HG03064 (cell line): ENCODE measurements at regions not wholly inside any gene's neighbourhood (a gene's known extent, or its start where the extent isn't known, plus 50 kb on each side); places are given as distances from the start of the nearest gene placed in this dataset.

Source experiments
- ATAC-seq: cut with Tn5 transposase; IDR thresholded peaks from one replicate; pipeline ENCODE4 v1.9.1; 2021; ENCODE audit warnings: low read depth; ENCODE audit not compliant: unreplicated experiment

DNA sequence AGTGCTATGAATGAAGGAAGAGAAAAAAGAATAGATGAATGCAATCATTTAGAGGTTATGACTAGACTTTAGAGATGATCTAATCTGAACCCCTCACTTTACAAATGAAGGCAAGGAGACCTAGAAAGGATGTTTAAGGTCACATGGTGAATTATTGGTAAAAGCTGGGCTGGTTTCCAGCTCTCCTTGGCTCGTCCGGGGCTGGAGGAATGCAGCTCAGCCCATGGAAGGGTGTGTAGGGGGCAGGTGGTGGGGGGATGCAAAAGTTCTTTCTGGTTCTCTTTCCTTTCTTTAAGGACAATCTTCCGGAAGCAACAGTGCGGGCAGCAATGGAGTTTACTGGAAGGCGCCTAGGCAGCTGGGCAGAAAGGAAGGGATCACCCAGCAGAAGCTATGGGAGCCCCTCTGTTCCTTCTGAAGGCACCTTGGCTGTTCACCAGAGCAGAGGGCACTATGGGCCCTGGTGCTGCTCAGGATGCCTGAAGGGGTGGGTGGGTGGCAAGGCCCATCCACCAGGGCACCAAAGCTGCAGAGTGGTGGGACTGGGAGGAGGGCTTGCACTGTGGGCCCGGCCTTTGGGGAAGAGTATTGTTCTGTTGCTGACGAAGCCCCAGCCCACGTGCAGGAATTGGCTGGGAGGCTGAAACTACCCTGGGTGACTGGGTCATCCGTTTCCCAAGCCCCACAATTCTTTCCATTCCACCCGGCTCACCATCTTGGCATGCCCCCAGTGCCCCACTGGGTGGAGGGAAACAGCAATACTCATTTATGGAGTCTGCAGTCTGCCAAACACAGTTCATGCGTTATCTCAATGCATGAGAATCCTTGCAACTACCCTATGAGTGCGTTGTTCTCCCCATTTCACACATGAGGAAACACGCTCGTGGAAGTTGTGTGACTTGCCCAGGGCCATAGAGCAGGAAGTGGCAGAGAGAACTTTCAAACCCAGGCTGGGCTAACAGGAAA is 78.2 kb downstream of the IRF2BPL start:
- no peak for ATAC-seq

DNA sequence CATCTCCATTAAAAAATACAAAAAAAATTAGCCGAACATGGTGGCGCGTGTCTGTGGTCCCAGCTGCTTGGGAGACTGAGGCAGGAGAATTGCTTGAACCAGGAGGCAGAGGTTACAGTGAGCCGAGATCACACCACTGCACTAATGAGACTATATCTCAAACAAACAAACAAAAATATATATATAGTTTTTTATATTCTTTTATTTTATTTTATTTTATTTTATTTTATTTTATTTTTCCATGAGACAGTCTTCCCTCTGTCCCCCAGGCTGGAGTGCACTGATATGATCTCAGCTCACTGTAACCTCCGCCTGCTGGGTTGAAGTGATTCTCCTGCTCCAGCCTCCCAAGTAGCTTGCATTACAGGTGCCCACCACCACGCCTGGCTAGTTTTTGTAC is 79.5 kb downstream of the IRF2BPL start:
- no peak for ATAC-seq

DNA sequence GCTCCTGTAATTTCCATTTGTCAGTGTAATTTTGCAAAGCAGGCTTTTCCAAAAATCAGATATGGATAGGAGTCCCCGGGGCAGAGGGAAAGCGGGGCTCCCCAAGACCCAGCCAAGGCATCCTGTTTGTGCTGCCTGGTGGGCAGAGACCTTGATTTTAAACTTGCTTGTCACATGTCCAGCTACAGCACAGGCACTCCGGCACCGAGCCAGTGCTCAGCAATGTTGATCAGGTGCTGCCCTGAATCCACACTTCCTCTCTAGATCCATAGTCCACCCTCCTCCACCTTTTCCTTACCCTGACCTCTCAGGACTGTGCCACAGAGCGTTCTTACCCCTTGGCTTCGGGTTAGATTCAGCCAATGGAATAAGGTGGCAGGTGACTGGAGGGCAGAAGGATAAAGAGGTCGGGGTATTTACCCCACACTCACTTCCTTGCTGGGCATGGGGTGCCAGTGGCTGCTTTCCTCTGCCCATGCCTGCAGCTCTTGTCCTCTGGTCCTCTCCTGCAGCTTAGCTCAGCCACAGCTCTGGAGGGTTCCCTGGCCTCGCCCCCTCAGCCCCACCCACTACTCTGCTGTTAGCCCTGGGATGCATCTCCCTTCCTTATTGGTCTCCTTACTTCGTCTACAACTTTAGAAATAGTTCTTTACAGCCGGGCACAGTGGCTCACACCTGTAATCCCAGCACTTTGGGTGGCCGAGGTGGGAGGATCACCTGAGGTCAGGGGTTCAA is 80.1 kb downstream of the IRF2BPL start:
- ATAC-seq: no peak

DNA sequence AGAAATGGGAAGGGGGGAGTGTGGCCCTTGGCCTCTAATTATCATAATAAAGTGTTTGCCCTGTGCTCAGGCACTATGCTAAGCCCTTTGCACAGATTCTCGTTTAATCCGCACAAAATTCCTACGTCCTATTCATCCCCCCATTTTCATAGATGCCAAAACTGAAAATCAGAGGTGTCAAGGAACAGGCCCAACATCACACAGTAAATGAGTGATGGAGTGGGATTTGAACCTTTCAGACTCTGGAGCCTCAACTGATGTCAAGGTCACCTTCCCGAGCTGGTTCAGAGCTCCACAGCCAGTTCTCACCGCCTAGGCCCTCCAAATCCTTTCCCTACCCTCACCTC is 80.7 kb downstream of the IRF2BPL start:
- no peak for ATAC-seq

DNA sequence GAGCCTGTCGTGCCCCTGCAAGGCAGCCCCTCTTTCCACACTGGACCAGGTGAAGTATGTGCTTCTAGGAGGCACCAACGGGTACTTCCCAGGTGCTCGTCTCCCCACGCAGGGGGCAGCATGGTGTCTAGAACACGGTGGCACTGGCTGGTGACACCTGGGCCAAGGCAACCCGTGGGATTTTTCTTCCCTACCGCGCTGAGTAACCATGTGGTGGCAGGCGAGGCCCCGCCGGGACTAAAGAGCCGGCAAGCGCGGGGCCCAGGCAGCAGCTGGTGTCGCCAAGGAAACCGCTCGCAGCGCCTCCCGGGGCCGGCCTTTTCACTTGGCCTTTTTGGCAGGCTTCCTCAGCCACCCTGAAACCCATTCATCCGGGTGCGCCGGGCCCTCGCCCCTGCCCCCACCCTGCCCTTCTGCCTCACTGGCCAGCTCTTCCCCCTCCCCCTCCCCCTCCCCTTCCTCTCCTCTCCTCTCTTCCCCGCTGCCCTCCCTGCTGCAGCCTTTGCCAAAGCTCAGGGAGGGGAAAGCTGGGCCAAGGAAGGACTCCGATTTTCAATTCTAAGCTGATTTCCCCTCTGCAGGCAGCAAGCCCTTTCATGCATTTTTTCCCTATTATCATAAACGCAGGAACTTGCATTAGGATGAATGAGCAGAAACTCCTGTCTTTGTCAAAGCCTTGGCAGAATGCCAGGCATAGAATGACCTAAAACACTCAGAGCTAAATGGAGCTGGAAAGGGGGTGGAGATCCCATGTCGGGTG is 81.2 kb downstream of the IRF2BPL start:
- peak; percentile 73 for ATAC-seq

DNA sequence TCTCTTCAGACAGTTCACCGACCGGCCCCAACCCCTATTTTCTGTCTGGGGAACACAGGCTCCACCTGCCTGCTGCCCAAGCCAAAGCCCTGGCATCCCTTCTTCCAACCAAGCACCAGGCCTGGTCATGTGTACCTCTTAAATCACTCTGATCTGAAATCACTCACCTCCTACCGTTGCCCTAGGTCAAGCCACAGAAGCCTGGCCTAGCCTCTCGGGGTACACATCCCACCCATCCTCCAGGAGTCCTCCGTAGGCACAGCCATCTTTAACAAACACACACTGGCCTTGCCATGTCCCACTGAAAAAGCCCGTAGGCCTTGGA is 81.8 kb downstream of the IRF2BPL start:
- ATAC-seq: no peak

DNA sequence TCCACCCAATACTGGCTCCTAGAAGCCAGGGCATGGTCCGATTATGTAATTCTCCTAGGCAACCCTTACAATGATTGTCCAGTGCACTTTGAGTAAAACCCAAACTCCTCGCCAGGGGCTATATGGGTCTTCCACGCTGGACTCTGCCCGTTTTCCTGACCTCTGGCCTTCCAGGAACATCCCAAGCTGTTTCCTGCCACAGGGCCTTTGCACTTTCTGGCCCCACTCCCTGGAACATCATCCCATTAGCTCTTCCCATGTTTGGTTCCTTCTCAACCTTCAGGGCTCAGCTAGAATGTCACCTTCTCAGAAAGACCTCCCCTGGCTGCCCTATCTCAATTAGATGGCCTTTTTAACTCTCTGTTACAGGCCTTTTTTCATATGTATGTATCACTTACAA is 85.4 kb downstream of the IRF2BPL start:
- ATAC-seq: no peak

DNA sequence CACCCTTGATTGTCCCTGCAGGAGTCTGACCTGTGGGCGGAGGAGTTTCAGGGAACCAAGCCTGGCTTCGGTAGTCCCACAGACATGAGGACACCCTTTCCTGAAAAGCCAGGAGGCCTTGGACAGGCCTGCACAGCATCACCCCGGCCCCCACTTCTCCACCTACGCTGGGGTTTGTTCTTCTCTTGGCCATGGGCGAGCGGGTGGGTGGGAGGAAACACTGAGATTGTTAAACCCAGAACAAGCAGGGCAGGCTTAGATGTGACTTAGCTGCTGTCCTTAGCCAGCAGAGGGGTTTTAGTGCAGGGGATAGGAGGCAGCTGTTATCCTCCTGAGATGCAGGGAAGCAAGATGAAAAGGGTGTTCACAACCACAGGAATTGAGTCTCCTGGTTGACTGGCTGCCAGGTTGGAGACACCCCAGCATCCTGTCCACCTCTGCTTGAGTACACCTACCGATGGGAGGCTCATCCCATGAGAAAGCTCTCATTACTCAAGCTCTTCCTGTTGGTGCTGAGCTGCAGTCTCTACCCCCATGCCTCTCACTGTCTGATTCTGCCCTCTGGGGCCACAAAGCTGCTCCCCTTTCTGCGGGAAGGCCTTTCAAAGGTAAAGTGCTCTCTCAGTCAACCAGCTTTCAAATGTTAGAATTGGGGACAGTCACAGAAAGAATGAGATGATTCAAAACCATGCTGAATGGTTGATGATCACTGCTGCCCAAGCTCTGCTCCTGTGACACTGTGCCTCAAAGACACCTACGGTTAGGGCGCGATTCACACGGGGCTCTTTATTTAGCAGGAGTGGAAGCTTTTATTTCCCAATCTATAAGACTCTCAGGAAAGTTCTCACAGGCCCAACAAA is 86.3 kb downstream of the IRF2BPL start:
- ATAC-seq: no peak

DNA sequence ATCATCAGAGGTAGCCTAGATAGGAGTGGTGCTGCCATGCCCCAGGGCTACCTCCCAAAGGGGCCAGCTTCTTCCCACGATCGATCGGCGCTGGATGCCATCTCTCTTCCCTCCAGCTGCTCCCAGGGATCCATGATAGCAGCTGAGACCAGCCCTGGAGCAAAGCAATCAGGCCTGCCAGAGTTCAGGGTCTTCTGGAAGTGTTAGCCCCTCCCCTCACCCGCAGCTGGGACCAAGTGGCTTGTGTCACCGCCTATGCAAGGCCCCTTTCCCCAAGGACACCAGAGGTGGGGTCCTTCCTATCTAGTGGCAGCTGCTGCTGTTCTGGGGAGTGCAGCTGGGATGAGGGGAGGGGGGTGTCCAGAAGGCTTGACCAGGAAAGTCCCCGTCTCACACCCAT is 87.0 kb downstream of the IRF2BPL start:
- no peak for ATAC-seq

DNA sequence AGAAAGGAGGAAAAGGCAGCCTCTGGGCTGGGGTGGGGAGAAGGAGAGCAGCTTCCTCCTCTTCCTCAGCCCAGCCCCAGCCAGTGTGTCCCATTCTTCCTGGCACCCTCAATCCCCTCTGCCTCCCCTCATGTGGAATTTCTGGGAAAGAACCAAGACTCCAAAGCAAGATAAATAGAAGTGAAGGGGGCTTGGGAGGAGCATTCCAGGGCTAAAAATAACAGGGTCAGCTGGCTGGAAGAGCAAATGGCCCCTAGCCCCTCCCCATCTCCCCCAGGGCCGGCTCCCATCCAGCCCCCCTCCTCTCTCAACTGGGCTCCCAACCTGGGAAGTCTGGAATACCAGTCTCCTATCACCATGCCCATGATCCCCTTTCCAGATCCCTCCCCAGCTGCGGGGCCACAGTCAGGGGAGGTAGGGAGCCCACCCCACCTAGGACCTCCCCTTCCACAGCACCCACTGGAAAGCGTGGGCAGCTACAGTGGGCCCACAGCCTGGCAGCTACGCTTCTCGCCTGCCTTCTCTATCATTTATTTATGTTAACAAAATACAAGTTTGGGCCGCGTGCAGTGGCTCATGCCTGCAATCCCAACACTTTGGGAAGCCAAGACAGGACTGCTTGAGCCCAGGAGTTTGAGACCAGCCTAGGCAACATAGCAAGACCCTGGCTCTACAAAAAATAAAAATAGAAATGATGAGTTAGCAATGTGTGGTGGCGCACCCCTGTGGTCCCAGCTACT is 88.3 kb downstream of the IRF2BPL start:
- no peak for ATAC-seq

DNA sequence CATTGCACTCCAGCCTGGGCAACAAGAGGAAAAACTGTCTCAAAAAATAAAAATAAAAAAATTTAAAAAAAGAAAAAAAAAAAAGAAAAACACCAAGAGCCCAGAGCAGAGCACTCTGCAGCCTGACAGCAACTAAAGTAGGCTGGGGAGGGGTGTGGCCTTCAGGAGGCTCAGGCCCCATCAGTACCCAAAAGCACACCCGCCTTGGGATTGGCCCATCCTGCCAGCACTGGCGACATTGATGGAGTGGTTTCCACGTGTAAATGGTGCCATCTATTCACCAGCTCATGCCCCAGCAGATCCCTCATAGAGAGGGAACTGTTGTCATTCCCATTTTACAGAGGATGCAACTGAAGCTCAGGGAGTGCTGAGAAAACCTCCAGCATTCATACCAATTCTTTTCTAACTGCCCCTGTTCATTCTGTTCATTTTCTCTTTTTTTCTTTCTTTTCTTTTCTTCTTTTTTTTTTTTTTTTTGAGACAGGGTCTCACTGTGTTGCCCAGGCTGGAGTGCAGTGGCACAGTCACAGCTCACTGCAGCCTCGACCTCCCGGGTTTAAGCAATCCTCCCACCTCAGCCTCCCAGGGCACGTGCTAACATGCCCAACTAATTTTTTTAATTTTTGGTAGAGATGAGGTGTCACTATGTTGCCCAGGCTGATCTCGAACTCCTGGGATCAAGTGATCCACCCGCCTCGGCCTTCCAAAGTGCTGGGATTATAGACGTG is 89.3 kb downstream of the IRF2BPL start:
- ATAC-seq: no peak

DNA sequence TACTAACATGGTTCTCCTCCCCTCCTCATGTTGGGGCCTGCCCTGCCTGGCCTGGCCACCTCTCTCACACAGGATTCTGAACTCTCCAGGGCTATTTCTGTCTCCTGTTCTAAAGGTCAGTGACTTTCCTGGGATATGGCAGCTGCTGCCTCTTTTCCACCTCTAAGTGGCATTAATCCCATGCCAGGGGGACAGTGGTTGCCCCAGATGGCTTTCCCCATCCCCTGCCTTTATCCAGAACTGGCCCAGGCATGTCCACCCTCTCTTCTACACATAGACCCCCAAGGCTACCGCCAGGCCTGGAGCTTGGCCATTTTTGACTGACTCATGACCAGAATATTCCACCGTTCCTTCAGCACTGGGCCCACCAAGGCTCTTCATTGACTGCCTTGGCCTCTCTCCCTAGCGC is 90.4 kb downstream of the IRF2BPL start:
- no peak for ATAC-seq

DNA sequence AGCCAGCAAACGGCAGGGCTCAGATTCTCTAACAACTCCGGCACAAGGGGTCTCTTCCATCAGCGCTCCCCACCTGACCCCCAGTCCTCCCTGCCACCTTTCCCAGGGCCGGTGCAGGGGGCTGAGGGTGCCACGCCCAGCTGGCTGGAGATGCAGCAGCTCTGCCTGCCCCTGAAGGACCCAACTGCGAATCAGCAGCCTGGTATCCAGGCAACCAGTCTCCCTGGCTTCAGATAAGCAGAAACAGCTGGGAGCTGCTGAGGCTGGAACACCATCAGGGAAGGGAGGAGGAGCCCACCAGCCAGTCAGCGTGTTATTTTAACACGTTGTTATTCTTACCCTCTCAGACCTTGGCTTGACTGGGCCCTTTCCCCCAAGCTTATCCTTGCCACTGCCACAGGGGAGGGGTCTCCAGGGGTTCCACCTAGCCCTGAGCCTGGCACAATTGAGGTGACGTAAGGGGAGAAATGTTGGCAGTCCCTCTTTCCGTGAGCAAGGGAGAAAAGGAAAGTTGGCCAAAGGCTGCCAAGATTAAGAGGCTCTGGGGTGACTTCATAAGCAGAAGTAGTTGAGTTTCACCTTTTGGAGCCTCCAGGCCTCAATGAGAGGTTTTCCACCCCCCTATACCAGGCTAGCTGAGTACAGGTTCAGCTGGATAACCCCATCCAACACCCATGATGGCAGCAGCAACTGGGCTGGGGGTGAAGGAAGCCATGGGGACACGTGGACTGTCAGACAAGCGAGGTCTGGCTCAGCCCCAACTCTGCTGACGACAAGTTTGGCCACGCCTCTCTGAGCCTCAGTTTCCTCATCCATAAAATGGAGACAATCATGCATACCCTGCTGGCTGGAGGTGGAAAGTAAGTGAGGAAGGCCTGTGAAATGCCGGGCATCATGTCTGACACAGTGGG is 91.1 kb downstream of the IRF2BPL start:
- no peak for ATAC-seq

DNA sequence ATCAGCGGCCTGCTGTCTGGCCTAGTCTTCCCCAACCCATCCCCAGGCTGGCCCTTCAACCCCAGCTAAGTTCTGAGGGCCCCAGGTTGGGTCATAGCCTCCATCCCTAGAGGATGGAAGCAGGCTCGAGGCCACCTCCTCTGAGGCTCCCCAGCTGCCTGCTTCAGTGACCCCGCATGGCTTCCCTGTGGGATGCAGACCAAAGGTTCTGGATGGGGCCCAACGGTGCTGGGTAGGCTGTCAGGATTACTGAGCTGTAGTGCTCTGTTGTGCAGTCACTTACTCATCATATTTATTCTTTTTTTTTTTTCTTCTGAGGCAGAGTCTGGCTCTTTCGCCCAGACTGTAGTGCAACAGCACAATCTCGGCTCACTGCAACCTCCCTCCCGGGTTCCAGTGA is 92.0 kb downstream of the IRF2BPL start:
- no peak for ATAC-seq

DNA sequence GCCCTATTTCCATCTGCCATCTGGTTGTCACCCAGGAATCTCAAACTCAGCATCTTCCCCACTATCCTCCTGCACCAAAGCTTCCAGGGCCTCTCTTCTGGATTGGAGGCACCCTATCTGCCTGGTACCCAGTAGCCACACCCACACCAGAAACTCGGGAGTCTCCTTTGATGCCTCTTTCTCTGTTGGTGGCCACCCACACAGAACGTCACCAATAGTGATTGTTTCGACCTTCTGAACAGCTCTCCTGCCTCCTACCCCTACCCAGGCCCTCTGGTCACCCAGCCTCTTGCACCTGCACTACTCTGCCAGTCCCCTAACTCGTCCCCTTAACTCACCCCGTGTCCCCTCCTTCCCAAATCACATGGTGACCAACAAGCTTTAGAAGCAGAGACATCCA is 95.0 kb downstream of the IRF2BPL start:
- no peak for ATAC-seq

DNA sequence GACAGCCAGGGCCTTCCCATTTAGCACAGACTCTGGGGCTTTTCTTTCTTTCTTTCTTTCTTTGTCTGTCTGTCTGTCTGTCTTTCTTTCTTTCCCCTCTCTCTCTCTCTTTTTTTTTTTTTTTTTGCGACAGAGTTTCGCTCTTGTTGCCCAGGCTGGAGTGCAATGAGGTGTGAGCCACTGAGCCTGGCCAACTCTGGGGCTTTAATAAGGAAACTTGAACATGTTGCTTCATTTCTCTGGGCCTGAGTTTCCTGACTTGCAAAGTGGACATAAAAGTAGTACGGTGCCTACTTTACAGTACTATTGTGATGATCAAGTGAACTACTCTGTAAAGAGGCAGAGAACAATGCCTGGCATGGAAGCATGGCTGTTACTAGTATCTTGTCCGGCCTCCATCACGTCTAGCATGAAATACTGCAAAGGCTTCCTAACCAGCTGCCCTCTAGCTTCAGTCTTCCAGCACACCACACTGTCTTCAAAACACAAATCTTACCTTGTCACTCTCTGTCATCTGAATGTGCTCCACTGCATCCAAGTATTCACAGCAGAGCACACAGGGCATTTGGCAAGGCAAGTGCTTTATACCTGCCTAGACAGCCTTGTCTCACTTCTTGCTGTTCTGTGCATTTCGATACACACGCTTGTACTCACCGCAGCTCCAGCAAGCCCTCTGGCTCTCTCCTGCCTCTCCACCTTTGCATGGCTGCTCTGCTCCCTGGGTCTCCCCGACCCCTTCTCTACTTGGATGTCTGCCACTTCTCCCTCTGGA is 96.7 kb downstream of the IRF2BPL start:
- no peak for ATAC-seq

DNA sequence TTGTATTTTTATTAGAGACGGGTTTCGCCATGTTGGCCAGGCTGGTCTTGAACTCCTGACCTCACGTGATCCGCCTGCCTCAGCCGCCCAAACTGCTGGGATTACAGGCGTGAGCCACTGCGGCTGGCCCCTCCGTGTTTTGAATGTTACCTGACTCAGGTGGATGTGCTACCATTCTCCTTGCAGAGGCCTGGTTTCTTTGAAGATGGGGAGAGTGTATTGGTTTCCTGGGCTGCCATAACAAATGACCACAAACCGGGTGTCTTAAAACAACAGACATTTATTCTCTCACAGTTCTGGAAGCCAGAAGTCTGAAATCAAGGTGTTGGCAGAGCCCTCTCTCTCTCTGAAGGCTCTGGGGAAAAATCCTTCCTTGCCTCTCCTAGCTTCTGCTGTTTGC is 98.0 kb downstream of the IRF2BPL start:
- no peak for ATAC-seq
